ENCODE measurements at regions not wholly inside any gene's neighbourhood (a gene's known extent, or its start where the extent isn't known, plus 50 kb on each side); places are given as distances from the start of the nearest gene placed in this dataset.

DNA sequence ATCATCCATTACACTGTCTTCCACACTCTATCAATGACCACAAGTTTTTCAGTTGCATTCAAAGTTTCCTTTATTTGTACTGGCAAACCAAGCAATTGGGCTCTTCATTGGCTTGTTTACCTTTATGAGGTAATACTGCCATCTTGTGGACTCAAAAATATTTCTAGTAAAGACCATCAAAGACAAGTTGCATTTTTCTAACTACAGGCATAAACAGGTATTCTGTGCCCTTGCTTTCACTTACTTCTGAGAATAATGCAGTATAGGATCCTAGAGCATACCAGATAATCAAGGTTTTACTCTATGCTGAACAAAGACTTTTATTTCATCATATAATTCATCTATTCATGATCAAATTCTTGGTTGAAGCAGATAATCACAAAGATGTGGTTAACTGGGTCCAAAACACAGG is 173.7 kb upstream of the POU5F2 start (continued):
- TF ChIP-seq, protein P1, sequence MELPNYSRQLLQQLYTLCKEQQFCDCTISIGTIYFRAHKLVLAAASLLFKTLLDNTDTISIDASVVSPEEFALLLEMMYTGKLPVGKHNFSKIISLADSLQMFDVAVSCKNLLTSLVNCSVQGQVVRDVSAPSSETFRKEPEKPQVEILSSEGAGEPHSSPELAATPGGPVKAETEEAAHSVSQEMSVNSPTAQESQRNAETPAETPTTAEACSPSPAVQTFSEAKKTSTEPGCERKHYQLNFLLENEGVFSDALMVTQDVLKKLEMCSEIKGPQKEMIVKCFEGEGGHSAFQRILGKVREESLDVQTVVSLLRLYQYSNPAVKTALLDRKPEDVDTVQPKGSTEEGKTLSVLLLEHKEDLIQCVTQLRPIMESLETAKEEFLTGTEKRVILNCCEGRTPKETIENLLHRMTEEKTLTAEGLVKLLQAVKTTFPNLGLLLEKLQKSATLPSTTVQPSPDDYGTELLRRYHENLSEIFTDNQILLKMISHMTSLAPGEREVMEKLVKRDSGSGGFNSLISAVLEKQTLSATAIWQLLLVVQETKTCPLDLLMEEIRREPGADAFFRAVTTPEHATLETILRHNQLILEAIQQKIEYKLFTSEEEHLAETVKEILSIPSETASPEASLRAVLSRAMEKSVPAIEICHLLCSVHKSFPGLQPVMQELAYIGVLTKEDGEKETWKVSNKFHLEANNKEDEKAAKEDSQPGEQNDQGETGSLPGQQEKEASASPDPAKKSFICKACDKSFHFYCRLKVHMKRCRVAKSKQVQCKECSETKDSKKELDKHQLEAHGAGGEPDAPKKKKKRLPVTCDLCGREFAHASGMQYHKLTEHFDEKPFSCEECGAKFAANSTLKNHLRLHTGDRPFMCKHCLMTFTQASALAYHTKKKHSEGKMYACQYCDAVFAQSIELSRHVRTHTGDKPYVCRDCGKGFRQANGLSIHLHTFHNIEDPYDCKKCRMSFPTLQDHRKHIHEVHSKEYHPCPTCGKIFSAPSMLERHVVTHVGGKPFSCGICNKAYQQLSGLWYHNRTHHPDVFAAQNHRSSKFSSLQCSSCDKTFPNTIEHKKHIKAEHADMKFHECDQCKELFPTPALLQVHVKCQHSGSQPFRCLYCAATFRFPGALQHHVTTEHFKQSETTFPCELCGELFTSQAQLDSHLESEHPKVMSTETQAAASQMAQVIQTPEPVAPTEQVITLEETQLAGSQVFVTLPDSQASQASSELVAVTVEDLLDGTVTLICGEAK (IDR thresholded peaks at IDR 0.05; ENCODE audit: borderline replicate concordance), result no peak
- TF ChIP-seq, protein P2, sequence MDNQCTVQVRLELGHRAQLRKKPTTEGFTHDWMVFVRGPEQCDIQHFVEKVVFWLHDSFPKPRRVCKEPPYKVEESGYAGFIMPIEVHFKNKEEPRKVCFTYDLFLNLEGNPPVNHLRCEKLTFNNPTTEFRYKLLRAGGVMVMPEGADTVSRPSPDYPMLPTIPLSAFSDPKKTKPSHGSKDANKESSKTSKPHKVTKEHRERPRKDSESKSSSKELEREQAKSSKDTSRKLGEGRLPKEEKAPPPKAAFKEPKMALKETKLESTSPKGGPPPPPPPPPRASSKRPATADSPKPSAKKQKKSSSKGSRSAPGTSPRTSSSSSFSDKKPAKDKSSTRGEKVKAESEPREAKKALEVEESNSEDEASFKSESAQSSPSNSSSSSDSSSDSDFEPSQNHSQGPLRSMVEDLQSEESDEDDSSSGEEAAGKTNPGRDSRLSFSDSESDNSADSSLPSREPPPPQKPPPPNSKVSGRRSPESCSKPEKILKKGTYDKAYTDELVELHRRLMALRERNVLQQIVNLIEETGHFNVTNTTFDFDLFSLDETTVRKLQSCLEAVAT (IDR thresholded peaks at IDR 0.05), result no peak
- TF ChIP-seq ATF7 (IDR thresholded peaks at IDR 0.05; ENCODE audit: low read depth) (no peak), PAX8 (IDR thresholded peaks at IDR 0.05) (no peak), ZNF622 (IDR thresholded peaks at IDR 0.05) (no peak), RUNX3 (IDR thresholded peaks at IDR 0.05; ENCODE audit: low read length) (0 out of 2 replicates have a peak, but pooled peaks have one; percentile 30), SUZ12 (IDR thresholded peaks at IDR 0.05; ENCODE audit: unreplicated experiment) (no peak), JUNB (IDR thresholded peaks at IDR 0.05) (no peak), ETV6 (conservative IDR thresholded peaks at IDR 0.05 in 1 of 2, IDR thresholded peaks at IDR 0.05 in 1 of 2; ENCODE audit: borderline replicate concordance in 1 of 2, low read depth in 1 of 2) (no peak), HDAC6 (IDR thresholded peaks at IDR 0.05; ENCODE audit: unreplicated experiment) (no peak)
- TF ChIP-seq, protein P3, sequence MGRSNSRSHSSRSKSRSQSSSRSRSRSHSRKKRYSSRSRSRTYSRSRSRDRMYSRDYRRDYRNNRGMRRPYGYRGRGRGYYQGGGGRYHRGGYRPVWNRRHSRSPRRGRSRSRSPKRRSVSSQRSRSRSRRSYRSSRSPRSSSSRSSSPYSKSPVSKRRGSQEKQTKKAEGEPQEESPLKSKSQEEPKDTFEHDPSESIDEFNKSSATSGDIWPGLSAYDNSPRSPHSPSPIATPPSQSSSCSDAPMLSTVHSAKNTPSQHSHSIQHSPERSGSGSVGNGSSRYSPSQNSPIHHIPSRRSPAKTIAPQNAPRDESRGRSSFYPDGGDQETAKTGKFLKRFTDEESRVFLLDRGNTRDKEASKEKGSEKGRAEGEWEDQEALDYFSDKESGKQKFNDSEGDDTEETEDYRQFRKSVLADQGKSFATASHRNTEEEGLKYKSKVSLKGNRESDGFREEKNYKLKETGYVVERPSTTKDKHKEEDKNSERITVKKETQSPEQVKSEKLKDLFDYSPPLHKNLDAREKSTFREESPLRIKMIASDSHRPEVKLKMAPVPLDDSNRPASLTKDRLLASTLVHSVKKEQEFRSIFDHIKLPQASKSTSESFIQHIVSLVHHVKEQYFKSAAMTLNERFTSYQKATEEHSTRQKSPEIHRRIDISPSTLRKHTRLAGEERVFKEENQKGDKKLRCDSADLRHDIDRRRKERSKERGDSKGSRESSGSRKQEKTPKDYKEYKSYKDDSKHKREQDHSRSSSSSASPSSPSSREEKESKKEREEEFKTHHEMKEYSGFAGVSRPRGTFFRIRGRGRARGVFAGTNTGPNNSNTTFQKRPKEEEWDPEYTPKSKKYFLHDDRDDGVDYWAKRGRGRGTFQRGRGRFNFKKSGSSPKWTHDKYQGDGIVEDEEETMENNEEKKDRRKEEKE (IDR thresholded peaks at IDR 0.05), result no peak

Measured in GM12878 (cell line).